ENCODE measurements at regions not wholly inside any gene's neighbourhood (a gene's known extent, or its start where the extent isn't known, plus 50 kb on each side); places are given as distances from the start of the nearest gene placed in this dataset.

DNA sequence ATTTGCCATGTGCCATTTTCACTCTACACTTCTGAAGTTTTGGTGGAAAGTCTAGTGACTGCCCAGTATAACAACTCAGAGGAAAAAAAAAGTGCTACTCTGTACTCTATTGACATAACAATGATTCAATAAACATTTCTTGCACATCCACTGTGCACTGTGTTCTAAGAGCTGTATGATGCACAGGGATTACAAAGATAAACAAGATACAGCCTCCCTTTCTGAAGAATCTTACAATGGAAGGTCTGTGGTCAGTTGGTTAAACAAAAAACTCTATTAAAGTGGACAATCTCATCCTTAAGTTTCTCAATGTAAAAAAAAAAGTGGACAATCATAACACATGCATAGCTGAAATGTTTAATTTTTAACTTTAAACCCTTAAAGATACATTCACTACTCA, 105.7 kb upstream of the RASSF8 start:
- TF ChIP-seq, protein P1, sequence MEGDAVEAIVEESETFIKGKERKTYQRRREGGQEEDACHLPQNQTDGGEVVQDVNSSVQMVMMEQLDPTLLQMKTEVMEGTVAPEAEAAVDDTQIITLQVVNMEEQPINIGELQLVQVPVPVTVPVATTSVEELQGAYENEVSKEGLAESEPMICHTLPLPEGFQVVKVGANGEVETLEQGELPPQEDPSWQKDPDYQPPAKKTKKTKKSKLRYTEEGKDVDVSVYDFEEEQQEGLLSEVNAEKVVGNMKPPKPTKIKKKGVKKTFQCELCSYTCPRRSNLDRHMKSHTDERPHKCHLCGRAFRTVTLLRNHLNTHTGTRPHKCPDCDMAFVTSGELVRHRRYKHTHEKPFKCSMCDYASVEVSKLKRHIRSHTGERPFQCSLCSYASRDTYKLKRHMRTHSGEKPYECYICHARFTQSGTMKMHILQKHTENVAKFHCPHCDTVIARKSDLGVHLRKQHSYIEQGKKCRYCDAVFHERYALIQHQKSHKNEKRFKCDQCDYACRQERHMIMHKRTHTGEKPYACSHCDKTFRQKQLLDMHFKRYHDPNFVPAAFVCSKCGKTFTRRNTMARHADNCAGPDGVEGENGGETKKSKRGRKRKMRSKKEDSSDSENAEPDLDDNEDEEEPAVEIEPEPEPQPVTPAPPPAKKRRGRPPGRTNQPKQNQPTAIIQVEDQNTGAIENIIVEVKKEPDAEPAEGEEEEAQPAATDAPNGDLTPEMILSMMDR (conservative IDR thresholded peaks at IDR 0.05; ENCODE audit: low read length): no peak
- no peak for TF ChIP-seq EZH2phosphoT487 (IDR thresholded peaks at IDR 0.05; ENCODE audit: borderline replicate concordance, low read depth, low read length)
